Left ventricle myocardium superior (tissue), 1 donor: ENCODE measurements at regions not wholly inside any gene's neighbourhood (a gene's known extent, or its start where the extent isn't known, plus 50 kb on each side); places are given as distances from the start of the nearest gene placed in this dataset.

Experiments
- ATAC-seq: fragments of 200-7000 bp; cut with Tn5 transposase; one replicate; pipeline ENCODE4 v1.9.1; 2020; ENCODE audit warnings: mild to moderate bottlenecking, moderate library complexity
- DNase-seq: peaks from one replicate; pipeline ENCODE4 v3.0.0-alpha.2; 2020
- intact Hi-C: fragments of 100-400 bp; cut with micrococcal nuclease; formaldehyde crosslinking; loops from one replicate; pipeline ENCODE4 v1.11.0; 2022
- donor health status: DM: no; HTN: yes; CAD: no; lungs with severe emphysema.

DNA sequence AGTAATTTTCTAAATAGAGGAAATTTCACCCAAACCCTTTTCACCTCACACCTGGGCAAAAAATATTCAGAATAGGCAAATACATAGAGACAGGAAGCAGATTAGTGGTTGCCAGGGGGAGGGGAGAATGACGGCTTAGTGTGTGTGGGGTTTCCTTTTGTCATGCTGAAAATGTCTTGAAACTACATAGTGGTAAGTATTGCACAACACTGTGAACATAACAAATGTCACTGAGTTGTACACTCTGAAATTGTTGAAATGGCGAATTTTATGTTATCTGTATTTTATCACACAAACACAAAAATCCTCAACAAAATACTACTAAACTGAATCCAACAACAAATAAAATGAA, 60.7 kb upstream of the PLAC1 start:
- ATAC-seq (no peak), DNase-seq (no peak)
- intact Hi-C loops = no loop called here

DNA sequence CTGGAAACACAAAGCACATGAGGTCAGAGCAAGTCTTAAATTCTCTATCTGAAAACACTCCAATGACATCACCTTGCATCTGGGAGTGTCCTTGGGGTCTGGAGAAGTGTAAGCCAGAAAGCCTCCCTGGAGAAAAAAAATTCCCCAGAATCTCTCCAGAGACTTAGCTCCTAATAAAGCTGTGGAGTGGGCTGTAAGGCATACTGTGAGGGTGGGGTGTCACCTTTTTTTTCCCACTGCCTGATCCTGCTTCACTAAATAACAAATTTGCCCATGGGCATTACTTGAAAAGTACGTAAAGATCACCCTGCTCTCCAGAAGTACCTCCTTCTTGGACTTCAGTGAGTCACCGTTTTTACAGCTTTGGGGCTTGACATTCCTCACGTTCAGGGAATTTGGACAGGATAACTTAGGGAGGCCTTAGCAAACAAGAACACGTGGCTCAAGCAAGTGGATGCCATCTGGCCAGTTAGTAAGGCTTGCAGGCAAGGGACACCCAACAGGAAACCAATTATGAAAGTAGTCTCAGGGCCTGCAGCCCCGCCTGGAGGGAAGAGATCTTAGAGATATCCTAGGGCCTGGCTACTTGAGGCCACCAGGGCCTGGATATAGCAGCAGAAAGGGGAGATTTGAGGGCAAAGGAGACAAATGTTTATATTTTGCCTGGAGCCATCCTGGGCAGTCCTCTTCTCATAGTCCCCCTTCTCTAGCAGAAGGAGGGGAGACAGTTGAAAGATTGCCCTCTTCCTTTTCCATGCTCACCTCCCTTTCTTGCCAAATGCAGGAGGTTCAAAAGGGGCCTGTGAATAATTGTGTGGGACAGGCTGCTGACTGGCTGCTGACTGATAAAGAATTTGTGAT, 60.1 kb upstream of the PLAC1 start:
- no peak for DNase-seq
- intact Hi-C loops = no loop called here

DNA sequence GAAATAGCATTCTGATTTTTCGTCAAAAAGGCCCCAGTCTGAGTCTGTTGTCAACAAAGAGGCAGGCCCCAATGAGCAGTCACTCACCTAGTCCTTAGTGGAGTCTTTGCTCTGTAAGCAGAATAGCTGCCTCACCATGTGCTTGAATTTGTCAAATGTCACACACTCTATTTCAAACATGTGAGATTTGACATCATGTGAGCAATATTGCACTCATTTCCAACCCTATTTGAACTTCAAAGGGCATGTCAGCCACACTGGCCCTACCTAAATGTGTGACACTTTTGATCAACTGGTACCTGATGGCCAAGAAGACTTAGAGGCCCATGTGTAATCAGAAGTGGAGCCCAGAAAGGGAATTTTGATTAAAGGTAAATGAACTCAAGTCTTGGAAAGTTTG, 59.4 kb upstream of the PLAC1 start:
- intact Hi-C loops = no loop called here
- DNase-seq = no peak
- no peak for ATAC-seq

More for the DNA sequence above, 60.1 kb upstream of the PLAC1 start:
- ATAC-seq = peak; percentile 90

DNA sequence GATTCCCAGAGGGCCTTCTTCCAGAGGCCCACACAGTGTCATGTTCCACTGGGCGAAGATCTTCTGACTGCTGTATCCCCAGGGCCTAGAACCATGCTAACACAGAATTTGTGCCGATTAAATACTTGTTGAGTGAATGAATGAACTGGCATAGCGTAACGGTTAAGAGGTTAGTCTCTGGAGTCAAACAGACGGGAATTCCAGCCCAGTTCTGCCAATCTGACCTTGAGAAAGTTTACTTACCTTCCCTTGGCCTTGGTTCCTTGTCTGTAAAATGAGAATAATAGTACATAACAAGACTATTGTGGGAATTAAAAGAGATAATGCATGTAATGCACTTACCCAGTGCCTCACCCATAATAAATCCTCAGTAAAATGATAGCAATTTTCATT, 58.3 kb upstream of the PLAC1 start:
- intact Hi-C loops = no loop called here
- no peak for DNase-seq
- ATAC-seq = no peak

DNA sequence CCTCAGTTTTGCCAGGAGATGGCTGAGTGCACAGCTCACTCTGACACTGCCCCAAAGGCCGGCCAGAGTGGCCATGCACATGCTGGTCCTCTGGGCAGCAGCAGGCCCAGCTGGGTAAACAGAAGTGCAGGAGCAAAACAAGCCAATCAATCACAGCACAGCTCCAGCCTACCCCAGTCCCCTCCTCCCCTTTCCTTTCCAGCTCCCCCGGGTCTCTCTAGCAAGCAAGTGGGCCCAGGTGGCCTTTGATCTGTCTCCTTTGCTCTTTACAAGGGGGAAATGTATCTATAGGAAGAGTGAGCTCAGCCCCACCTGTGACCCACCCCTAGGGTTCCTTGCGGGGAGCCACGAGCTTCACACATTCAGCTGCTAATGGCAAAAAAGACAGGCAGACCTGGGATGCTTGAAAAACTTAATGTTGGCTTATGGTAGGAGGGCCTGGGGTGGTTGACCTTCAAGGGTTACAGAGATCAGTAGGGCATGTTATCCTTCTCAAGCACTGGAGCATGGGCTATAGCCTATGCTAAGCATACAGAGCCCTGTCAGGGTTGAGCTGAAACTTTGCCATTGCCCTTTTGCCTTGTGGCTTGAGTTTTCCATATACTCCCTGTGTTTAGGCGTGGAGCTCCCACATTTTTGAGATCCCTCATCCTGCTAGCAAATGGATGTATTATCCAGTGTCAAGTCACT, 57.8 kb upstream of the PLAC1 start:
- intact Hi-C loops = no loop called here
- DNase-seq = no peak
- no peak for ATAC-seq

DNA sequence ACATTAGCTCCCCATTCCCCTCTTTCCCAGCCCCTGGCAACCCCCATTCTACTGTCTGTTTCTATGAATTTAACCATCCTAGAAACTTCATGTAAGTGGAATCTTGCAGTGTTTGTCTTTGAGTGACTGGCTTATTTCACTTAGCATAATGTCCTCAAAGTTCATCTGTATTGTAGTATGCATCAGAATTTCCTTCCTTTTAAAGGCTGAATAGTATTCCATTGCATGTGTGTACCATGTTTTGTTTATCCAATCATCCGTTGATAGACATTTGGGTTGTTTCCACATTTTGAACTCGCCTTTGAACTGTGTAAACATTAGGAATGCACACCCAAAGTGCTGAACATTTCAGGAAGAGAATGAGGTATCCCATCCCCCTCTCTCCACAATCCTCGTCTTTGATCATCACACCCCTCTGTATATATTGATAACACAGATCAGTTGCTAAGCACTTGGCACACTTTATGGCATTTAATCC, 56.4 kb upstream of the PLAC1 start:
- intact Hi-C loops = no loop called here
- ATAC-seq = no peak
- no peak for DNase-seq

DNA sequence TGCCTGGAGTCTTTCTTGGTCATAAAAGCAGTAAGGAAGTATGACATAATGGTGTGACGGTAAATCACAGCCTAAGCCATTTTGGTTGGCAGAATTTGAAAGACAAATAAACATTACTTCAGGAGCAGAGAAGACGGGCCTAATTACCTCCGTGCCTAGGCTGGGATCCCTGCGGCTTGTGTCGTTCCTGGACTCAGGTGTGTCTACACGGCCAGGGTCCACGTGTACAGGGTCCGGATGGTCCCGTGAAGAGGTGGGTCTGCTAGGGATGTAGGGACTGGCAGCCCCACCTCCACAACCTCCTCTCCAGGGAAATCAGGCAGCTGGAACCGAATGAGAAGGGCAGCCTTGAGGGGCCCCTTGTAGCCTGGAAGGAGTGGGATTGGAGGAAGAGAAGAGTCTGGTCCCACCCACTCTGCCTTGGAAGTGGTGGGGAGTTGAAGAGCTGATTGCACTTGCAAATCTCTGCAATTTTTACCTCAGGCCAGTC, 55.4 kb upstream of the PLAC1 start:
- intact Hi-C loops = no loop called here
- ATAC-seq = no peak
- DNase-seq = no peak

DNA sequence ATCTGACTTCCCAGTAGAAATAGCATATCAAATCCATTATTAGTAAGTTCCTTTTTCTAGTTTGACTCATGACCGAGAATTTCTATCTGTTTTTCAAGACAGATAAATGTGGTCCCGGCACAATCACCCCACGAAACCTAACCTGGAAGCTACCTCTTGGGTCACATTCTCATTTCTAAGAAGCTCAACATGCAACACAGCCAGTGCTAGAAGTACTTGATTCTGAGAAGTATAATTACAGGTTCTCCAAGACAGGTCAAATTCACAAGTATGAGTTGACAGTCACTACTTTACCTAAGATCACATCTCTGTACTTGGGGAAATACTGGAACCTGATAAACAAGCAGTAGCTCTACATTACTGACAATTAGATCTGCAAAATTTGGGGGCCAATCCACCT, 54.0 kb upstream of the PLAC1 start:
- no peak for ATAC-seq
- intact Hi-C loops = no loop called here

DNA sequence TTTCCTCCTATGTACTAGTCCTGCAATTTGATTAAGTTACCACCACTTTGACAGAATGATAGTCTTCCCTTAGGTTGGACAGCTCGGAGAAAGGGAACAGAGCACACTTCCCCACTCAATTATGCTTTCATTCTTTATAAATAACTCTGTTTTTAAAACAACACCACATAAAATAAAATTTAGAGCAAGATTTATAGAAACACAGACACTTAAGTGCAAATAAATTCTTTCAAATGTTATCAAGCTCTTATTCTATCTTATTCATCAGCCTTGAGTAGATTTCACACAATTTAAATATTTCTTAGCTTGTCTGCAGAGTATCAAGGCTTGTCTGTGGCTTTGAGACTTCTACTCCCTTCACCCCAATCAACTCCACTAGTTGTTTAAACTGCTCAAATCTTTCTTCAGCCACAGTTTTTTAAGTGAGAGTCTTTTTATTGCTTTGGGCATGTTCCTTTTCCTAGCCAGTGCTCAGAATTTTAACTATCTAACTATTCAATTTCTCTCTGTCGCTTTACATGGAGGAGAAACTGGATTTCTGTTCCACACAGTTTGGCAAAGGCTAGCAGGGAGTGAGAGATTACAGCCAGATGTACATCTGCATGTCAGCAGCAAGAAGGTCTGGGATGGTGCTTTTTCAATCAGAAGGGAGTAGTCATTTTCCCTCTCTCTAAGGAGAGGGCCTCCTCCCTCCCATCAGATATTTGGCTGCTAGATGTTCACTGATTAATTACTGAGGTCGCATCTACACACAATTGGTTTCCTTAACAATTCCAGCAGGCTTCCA, 53.1 kb upstream of the PLAC1 start:
- intact Hi-C loops = no loop called here
- DNase-seq (no peak), ATAC-seq (no peak)

More for the DNA sequence above, 54.0 kb upstream of the PLAC1 start:
- DNase-seq = no peak
